GM12878 (cell line): ENCODE measurements at regions not wholly inside any gene's neighbourhood (a gene's known extent, or its start where the extent isn't known, plus 50 kb on each side); places are given as distances from the start of the nearest gene placed in this dataset.
"Not testable (repeated sequence)": the region's sequence is repeated elsewhere in the genome, so short reads cannot be mapped to it uniquely, and the experiment has no call there.

Experiments used
- CTCF ChIP-seq, 3 experiments: IDR thresholded peaks in 2 of 3; conservative IDR thresholded peaks in 1 of 3; 2 replicates each; pipeline ENCODE4 v1.5.1; 2011; ENCODE audit warnings: low read depth in 3 of 3, low read length in 3 of 3, mild to moderate bottlenecking in 3 of 3, control low read depth in 2 of 3, moderate library complexity in 2 of 3, inconsistent platforms in 1 of 3, mixed read lengths in 1 of 3; ENCODE audit not compliant: control insufficient read depth in 2 of 3, insufficient read depth in 1 of 3; ENCODE audit errors: extremely low read depth in 1 of 3
- EZH2 ChIP-seq: IDR thresholded peaks from 2 replicates; pipeline ENCODE4 v1.6.1; 2012; ENCODE audit warnings: low read depth, mild to moderate bottlenecking, control low read depth, inconsistent platforms, low read length, borderline replicate concordance; ENCODE audit not compliant: control insufficient read depth
- GATAD2B ChIP-seq: fragments of 450-650 bp; conservative IDR thresholded peaks from 2 replicates; pipeline ENCODE4 v1.6.1; 2017; ENCODE audit warnings: low read depth, mild to moderate bottlenecking, moderate library complexity
- NFYB ChIP-seq: IDR thresholded peaks from 2 replicates; pipeline ENCODE4 v1.6.1; 2011; ENCODE audit warnings: low read depth, mild to moderate bottlenecking, low read length, improper control_type of control experiment, moderate library complexity; ENCODE audit not compliant: insufficient read depth
- POLR2AphosphoS5 ChIP-seq: IDR thresholded peaks from 2 replicates; pipeline ENCODE4 v1.6.1; 2011; ENCODE audit warnings: mild to moderate bottlenecking, low read length, inconsistent platforms
- RELA ChIP-seq: fragments of 450-650 bp; IDR thresholded peaks from 2 replicates; pipeline ENCODE4 v1.8.0; 2014; ENCODE audit warnings: borderline replicate concordance; ENCODE audit not compliant: partially characterized antibody
- USF1 ChIP-seq: IDR thresholded peaks from 2 replicates; pipeline ENCODE4 v1.6.1; 2011; ENCODE audit warnings: borderline replicate concordance, low read depth, mild to moderate bottlenecking, moderate library complexity, mixed read lengths, low read length; ENCODE audit not compliant: insufficient read depth; ENCODE audit errors: extremely low read length

GRCh38 chr1:206256935-206257334 lies 53.6 kb downstream of the SRGAP2 start:
- TF ChIP-seq NFYB; RELA; USF1; CTCF (IDR thresholded peaks at IDR 0.05 in 2 of 3, conservative IDR thresholded peaks at IDR 0.05 in 1 of 3; ENCODE audit: control insufficient read depth in 2 of 3, extremely low read depth in 1 of 3, insufficient read depth in 1 of 3, low read depth in 3 of 3, low read length in 3 of 3); GATAD2B; POLR2AphosphoS5; EZH2: not testable (repeated sequence)
